AG10803 (cell line): ENCODE measurements at regions not wholly inside any gene's neighbourhood (a gene's known extent, or its start where the extent isn't known, plus 50 kb on each side); places are given as distances from the start of the nearest gene placed in this dataset.

Experiments used
- DNase-seq: peaks from one replicate; pipeline ENCODE4 v3.0.0; 2010; ENCODE audit warnings: low read depth
- H3K4me3 ChIP-seq: 2 replicates; pipeline ENCODE4 v1.5.1; 2011; ENCODE audit warnings: mild to moderate bottlenecking, low read length, control low read depth
- CTCF ChIP-seq: conservative IDR thresholded peaks from 2 replicates; pipeline ENCODE4 v1.5.1; 2011; ENCODE audit warnings: mild to moderate bottlenecking, low read length, control low read depth, inconsistent platforms

GRCh38 chr3:117820658-117821299 is 1111.2 kb downstream of the TUSC7 start:
- DNase-seq = peak; percentile 5
- no peak for TF ChIP-seq CTCF
- H3K4me3 ChIP-seq = no peak overlapping the region

- no peak for DNase-seq
- TF ChIP-seq CTCF = no peak
- no peak overlapping the region for H3K4me3 ChIP-seq
These were observed 1112.8 kb downstream of the TUSC7 start for GRCh38 chr3:117822416-117822815.

- H3K4me3 ChIP-seq = no peak overlapping the region
- peak; percentile 24 for DNase-seq
- no peak for TF ChIP-seq CTCF
These were observed 1126.7 kb downstream of the TUSC7 start for GRCh38 chr3:117836296-117836695.

- no peak for DNase-seq
- TF ChIP-seq CTCF = no peak
- H3K4me3 ChIP-seq = no peak overlapping the region
These were observed 1127.8 kb downstream of the TUSC7 start for GRCh38 chr3:117837391-117837790.

GRCh38 chr3:117842086-117842485 is 1132.5 kb downstream of the TUSC7 start:
- no peak for TF ChIP-seq CTCF
- H3K4me3 ChIP-seq = no peak overlapping the region
- DNase-seq = no peak

GRCh38 chr3:117843356-117843755 is 1133.8 kb downstream of the TUSC7 start:
- TF ChIP-seq CTCF = no peak
- DNase-seq = no peak

GRCh38 chr3:117844676-117845075 is 1135.1 kb downstream of the TUSC7 start:
- peak; percentile 4 for DNase-seq
- no peak overlapping the region for H3K4me3 ChIP-seq
- TF ChIP-seq CTCF = no peak

More at GRCh38 chr3:117843356-117843755, 1133.8 kb downstream of the TUSC7 start:
- no peak overlapping the region for H3K4me3 ChIP-seq
